GM13977 (cell line): ENCODE measurements at regions not wholly inside any gene's neighbourhood (a gene's known extent, or its start where the extent isn't known, plus 50 kb on each side); places are given as distances from the start of the nearest gene placed in this dataset.

Source experiments
- DNase-seq: peaks from one replicate; pipeline ENCODE4 v3.0.0; 2012; ENCODE audit warnings: low spot score
- CTCF ChIP-seq: IDR thresholded peaks from 2 replicates; pipeline ENCODE4 v1.5.1; 2012; ENCODE audit warnings: mild to moderate bottlenecking, control low read depth; ENCODE audit not compliant: insufficient read depth; ENCODE audit errors: extremely low read depth, missing control alignments
- in situ Hi-C: fragments of 300-500 bp; cut with MboI; formaldehyde crosslinking; loops from one replicate; pipeline ENCODE4 v1.12.0; 2022; ENCODE audit warnings: low sequenced_read_pairs, low pct_unique_long_range_greater_than_20kb, mixed read lengths, inconsistent platforms; ENCODE audit not compliant: unreplicated experiment

DNA sequence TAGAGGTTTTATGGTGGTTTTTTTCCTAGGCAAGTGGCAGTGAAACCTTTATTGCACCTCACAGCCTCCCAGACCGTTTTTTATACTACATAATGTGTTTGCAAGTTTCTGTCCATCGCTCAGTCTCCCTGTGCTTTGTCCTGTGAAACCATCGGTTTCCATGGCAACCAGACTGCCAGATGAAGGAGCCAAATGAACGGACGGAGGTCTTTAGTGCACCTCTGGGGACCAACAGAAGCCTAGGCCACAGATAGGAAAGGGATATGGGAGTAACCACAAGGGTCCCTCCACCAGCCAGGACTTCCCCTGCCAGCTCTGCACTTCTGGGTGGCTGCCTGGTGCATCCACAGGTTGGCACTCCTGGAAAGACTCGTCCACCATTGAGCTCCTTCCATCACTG is 165.0 kb downstream of the CHST1 start:
- in situ Hi-C loops = no loop called here
- no peak for DNase-seq
- TF ChIP-seq CTCF = no peak

- in situ Hi-C loops = no loop called here
- DNase-seq = no peak
- TF ChIP-seq CTCF = no peak
Measured at GRCh38 chr11:45494738-45495137, 170.7 kb downstream of the CHST1 start.

GRCh38 chr11:45489281-45489905 is 176.0 kb downstream of the CHST1 start:
- TF ChIP-seq CTCF = no peak
- in situ Hi-C loops = no loop called here
- no peak for DNase-seq

DNA sequence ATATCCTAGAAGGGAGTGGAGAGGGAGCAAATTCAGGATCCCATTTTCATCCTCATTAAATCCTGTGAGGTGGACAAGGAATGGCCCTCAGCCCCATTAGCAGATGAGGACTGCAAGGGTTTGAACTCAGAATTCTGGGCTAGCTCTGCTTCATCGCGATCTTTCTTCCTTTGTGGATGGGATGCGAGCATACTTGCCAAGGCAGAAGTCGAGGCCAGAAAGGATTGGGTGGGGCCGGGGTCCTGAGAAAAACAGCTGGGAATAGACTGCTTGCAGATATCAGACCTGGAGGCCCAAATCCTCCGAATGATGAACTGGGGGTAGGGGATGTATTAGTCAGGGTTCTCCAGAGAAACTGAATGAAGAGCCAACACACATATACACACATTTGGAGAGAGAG is 179.0 kb downstream of the CHST1 start:
- no peak for DNase-seq
- in situ Hi-C loops = no loop called here
- no peak for TF ChIP-seq CTCF

DNA sequence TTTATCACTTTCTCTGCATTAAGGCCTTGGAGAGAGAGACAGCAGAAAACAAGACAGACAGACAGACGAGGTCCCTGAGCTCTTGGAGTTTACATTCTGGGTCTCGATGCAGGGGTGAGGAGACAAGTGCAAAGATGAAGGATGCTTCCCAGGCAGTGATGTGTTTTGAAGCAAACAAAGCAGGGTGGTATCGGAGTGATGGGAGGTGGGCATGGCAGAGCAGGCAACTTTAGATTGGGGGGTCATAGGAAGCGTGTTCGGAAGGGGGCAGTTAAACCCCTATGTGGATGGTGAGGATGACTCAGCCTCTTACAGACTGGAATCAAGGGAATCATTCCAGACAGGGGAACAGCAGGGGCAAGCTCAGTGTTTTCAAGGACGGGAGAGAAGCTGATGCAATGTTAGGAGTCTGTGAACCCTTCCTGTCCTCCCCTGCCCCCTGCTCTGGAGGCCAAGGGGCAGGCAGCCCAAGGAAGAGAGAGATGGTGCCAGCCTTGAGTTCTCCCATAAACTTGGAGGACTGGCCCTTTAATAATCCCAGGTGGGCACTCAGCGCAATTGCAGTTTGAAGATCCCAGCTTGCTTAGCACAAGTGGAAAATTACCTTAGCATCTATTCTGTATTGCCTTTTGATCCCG is 180.2 kb downstream of the CHST1 start:
- no peak for TF ChIP-seq CTCF
- no peak for DNase-seq
- in situ Hi-C loops = no loop called here

DNA sequence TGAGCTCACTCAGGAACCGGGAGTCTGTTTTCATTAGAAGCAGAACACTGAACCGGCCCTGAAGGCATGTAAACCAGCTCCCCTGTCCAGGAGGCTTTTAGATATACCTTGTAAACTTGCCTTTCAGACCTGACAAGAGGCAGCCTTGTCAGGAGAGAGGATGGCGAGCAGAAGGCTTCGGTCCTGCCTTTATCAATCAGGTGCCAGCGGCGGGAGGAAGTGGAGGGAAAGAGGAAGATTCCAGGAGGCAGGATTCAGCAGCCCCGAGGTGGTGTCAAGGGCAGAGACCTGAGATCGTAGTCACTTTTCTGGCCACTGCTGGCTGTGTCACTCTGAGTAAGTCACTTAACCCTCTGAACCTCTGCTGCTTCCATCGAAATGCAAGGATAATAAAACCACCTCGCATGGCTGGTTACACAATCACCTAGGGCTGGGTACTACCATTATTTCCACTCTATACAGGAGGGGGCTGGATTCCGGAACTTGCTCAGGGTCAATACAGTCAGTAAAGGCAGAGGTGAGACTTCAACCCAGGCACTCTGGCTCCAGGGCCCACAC is 181.0 kb downstream of the CHST1 start:
- no peak for DNase-seq
- in situ Hi-C loops = no loop called here
- no peak for TF ChIP-seq CTCF

DNA sequence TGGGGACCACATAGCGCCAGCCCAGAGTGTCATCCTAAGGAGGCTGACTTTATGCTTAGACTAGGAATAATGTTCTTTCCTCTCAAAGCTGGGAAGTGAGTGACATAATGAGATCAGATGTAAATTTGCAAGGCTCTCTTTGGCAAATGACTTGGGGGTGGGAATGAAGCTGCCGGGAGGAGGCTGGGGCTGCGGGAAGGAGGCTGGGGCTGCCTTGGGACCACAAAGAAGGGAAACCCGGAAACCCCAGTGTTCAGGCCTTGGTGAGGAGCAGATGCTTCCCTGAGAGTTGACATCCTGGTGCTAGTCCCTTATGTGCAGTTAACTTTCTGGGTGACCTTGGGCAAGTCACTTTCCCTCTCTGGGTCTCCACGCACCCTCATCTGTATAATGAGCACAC is 182.0 kb downstream of the CHST1 start:
- no peak for DNase-seq
- no peak for TF ChIP-seq CTCF
- in situ Hi-C loops = no loop called here
